ENCODE measurements at regions not wholly inside any gene's neighbourhood (a gene's known extent, or its start where the extent isn't known, plus 50 kb on each side); places are given as distances from the start of the nearest gene placed in this dataset.
A peak's percentile ranks its signal among the peaks of the same experiment; 100 is the strongest.

DNA sequence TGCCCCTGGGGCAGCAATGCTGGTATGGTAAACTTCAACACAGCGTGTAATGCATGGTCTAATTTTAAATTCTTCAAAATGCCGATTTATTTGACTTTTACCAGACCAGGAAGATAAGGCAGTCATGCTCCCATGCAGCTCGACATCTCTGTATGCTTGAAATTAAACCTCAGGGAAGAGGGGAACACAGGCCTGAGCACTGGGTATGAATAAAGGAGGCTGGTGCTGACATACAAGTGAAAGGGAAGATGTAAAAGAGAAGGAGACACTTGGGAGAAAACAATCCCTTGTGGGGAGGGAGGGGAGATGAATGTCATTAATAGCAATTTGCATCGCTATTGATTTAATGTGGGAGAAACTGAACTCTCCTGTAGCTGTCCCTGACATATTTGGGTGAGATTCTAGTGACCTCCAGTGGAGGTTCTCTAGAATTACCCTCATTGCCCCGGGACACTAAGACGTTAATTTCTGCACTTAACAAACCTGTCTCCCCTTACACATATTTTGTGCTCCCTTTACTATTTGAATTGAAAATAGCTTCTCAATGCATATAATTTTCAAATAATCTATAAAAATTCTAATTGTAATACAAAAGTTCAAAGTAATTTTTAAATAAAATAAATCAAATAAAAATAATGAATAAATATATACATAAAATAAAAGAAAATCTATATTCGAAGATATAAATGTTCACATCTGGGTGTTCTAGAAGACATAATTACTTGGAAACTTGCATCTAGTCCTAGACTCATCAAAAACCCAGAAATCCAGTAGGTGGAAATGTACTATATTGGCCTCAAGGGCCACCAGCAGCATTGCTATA is 283.1 kb downstream of the LMX1A start:
- DNase-seq: peak; percentile 0

- DNase-seq: no peak
These were observed 285.8 kb downstream of the LMX1A start for GRCh38 chr1:165070675-165071074.

GRCh38 chr1:165069829-165070228 is 286.7 kb downstream of the LMX1A start:
- no peak for DNase-seq

DNA sequence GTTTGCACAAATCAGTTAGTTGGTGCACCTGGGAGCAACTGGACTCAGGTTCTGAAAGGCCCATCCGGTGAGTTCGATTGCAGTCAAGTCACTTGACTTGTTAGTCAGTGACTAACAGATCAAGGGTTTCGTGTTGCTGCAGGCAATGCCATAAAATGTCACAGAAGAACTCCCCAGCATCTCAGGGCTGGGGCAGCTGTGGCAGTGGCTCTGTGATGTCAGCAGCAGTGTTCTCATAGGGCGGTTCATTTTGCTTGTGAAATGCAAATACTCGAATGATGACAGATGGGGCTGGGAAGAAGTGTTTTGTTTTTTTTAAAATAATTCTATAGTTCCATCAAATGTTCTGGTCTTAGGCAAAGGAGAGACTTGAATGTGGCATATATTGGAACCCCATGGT is 287.8 kb downstream of the LMX1A start:
- DNase-seq: no peak

GRCh38 chr1:165067829-165068228 is 288.7 kb downstream of the LMX1A start:
- DNase-seq: no peak

- no peak for DNase-seq
These were observed 293.1 kb downstream of the LMX1A start for GRCh38 chr1:165063181-165063965.

DNA sequence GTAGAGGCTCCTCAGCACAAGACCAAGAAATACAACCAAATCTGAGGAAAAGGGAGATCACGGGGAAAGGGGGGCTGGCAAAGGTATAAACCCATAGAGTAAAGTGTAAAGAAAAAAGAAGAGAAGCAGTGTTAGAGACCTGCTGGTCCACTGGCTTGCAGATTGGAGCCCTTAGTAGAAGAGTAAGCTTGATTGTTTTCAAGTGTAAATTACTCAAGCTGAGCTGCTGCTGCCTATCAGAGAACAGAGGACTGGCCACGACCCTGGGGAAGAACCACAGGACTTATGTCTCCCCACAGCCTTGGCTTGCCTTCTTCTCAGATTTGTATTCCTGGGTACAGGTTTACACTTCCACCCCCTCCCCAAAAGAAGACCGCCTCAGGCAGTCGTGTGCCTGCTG is 294.2 kb downstream of the LMX1A start:
- no peak for DNase-seq

- DNase-seq: no peak
These were observed 296.2 kb downstream of the LMX1A start for GRCh38 chr1:165060285-165060793.

GRCh38 chr1:165057956-165058355 is 298.6 kb downstream of the LMX1A start:
- no peak for DNase-seq

DNA sequence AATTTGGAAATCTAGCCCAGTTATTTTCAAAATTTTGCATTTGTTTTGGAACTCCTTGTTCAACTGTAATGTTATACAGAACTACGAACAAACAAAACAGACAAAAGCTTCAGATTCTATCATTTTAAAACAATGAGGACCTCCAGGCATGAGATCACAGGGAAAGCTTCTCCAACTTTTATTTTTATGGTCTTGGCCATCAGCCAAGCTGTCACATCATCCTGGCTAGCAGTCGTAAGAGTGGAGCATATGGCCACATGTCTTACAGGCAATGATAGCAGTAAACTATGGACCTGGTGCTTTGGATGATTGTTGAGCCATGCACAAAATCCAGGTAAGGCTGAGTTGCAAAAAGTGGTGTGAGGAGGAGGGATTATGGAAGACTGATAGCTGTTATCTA is 299.6 kb downstream of the LMX1A start:
- no peak for DNase-seq

- DNase-seq: no peak
These were observed 300.9 kb downstream of the LMX1A start for GRCh38 chr1:165055581-165055980.

- no peak for DNase-seq
These were observed 301.9 kb downstream of the LMX1A start for GRCh38 chr1:165054627-165055026.

- no peak for DNase-seq
These were observed 303.2 kb downstream of the LMX1A start for GRCh38 chr1:165053351-165053750.

GRCh38 chr1:165052936-165053335 is 303.6 kb downstream of the LMX1A start:
- no peak for DNase-seq

DNA sequence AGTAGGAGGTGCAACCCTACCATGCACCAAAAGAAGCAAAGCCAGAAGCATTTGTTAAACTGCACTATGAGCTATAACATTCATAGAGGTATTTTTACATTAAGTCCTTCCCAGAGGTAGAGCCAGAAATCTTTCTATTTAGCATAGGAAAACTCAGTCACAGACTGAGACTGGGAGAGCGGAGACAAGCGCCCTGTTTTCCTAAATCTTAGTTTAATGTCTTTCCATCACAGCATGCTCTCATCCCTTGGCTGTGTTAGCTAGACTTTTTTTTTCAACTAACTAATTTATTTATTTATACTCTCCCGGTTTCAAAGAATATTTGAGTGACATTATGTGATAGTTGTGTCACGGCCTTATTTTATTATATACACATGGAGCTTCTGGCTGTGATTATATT is 304.1 kb downstream of the LMX1A start:
- DNase-seq: no peak

DNA sequence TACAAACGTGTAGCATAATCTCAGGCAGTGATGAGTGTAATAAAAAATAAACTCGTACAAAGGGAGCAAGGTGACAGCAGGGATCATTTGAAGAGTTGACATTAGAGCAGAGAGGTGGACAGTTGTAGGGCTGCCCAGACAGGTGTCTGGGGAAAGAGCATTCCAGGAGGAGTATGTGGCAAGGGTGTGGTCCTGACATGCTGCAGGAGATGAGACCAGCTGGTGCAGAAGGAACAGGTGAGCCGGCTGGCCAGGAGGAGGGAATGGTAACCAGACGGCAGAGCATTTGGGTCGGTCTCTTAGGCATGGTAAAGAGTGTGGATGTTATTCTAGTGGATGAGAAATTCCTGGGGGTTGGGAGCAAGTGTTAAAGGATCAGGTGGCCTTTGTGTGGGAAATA is 306.3 kb downstream of the LMX1A start:
- no peak for DNase-seq

GRCh38 chr1:165047994-165048393 is 308.5 kb downstream of the LMX1A start:
- no peak for DNase-seq

GRCh38 chr1:165045902-165046301 is 310.6 kb downstream of the LMX1A start:
- DNase-seq: no peak

GRCh38 chr1:165040641-165041040 is 315.9 kb downstream of the LMX1A start:
- no peak for DNase-seq

DNA sequence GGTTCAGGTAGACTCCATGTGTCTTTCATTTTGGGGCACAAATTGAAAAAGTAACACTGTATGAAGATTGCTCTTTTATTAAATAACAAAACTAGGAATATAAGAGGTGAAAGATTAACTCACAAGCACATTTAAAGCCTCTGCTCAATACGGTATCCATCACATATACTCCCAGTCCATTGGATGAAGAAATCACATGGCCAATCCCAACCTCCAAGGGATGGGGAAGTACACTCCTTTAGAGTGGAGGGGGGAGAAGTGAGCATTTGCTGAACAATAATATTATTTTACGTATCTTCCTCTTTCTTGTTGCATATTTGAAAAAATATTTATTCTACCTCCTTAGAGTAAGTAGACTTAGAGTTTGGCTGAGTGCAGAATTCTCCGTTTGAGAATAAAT is 316.5 kb downstream of the LMX1A start:
- DNase-seq: no peak

GRCh38 chr1:165036403-165036802 is 320.1 kb downstream of the LMX1A start:
- no peak for DNase-seq

DNA sequence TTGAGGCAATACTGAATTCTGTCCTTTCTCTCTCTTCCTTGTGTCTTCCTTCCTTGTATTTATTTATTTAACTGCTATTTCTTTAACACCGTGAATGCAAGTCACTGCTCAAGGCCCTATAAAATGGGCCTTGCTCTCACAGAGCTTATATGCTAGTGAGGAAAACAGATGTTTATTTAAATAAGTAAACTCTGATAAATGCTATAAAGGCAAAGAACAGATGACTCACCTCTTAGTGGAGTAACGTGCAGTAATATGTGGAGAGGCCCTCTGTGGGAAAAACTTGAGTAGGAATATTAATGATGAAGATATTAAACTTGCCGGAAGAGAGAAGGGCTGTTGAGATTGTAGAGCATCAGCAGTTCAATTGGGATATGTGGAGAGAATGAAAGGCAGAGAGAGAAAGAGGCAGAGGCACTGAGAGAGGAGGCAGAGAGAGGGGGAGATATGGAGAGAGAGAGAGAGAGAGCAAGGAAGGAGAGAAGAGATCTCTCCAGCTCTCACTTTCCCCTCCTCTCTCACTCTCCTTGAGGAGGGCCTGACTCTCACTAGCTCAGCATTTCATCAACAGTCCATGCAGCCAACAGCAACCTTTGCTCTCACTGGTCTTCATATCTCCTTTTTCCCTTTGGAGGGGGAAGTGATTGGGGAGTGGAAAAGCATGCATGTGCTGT is 322.2 kb downstream of the LMX1A start:
- no peak for DNase-seq

GRCh38 chr1:165031001-165031400 is 325.5 kb downstream of the LMX1A start:
- no peak for DNase-seq

DNA sequence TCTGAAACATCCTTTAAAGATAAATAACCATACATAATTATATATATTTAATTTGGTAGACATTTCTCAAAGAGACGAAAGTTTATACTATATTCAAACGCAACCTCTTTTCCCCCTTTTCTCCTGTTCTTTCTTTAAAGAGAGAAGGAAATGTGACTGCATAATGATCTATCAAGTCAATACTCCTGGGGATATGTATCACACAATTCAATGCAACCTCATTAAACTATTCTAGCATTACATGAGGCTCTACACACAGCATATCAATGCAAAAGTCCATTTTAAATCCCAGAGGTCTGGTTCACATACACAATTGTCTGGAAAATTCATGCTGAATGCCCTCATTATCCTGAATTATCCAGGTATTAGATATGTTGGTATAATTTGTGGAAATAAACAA is 330.7 kb downstream of the LMX1A start:
- DNase-seq: no peak

Measured in CD4-positive, alpha-beta T cell treated with Interleukin-17A for 1 hour (primary cell).